HL-60 (cell line): ENCODE measurements at regions not wholly inside any gene's neighbourhood (a gene's known extent, or its start where the extent isn't known, plus 50 kb on each side); places are given as distances from the start of the nearest gene placed in this dataset.

Experiments
- DNase-seq, 2 experiments: peaks; one replicate each; pipeline ENCODE4 v3.0.0-alpha.2; 2010 to 2020; ENCODE audit warnings: low read depth in 1 of 2, low spot score in 1 of 2
- H3K27ac ChIP-seq: fragments of 250-450 bp; sonication (Bioruptor Pico); replicated peaks from 2 replicates; pipeline ENCODE4 v1.5.1; 2020; ENCODE audit warnings: mild to moderate bottlenecking, moderate library complexity
- H3K27me3 ChIP-seq: fragments of 250-450 bp; sonication (Bioruptor Pico); 2 replicates; pipeline ENCODE4 v1.5.1; 2021; ENCODE audit warnings: mild to moderate bottlenecking, moderate library complexity; ENCODE audit not compliant: insufficient read depth, poor library complexity, severe bottlenecking
- H3K4me3 ChIP-seq: replicated peaks from 2 replicates; pipeline ENCODE4 v1.5.1; 2011; ENCODE audit warnings: mild to moderate bottlenecking, control low read depth, low read length; ENCODE audit not compliant: insufficient read depth
- CTCF ChIP-seq: IDR thresholded peaks from one replicate; pipeline ENCODE4 v1.5.1; 2011; ENCODE audit warnings: low read length, control low read depth, inconsistent platforms; ENCODE audit not compliant: insufficient read depth
- GABPA ChIP-seq: IDR thresholded peaks from 2 replicates; pipeline ENCODE4 v1.6.1; 2012; ENCODE audit warnings: low read depth
- POLR2AphosphoS5 ChIP-seq: IDR thresholded peaks from 2 replicates; pipeline ENCODE4 v1.6.1; 2012; ENCODE audit warnings: low read depth
- REST ChIP-seq: IDR thresholded peaks from 2 replicates; pipeline ENCODE4 v1.6.1; 2012; ENCODE audit warnings: low read depth; ENCODE audit not compliant: insufficient replicate concordance
- SPI1 ChIP-seq: IDR thresholded peaks from 2 replicates; pipeline ENCODE4 v1.6.1; 2012; ENCODE audit warnings: low read depth, mild to moderate bottlenecking, borderline replicate concordance

- no peak overlapping the region for H3K4me3 ChIP-seq
- H3K27me3 ChIP-seq, result no peaks in the 10 kb centered on the region
- no peak for DNase-seq
- TF ChIP-seq CTCF (no peak), REST (no peak), GABPA (no peak), POLR2AphosphoS5 (no peak), SPI1 (no peak)
- H3K27ac ChIP-seq, result no peak overlapping the region
Observed at GRCh38 chr10:83248106-83248631, 891.1 kb upstream of the GHITM start.

- TF ChIP-seq POLR2AphosphoS5, result no peak
- no peak for TF ChIP-seq SPI1
- TF ChIP-seq REST, result no peak
- no peak for TF ChIP-seq CTCF
- TF ChIP-seq GABPA, result no peak
- no peaks in the 10 kb centered on the region for H3K27me3 ChIP-seq
Observed at GRCh38 chr10:83250396-83250795, 888.9 kb upstream of the GHITM start.

DNA sequence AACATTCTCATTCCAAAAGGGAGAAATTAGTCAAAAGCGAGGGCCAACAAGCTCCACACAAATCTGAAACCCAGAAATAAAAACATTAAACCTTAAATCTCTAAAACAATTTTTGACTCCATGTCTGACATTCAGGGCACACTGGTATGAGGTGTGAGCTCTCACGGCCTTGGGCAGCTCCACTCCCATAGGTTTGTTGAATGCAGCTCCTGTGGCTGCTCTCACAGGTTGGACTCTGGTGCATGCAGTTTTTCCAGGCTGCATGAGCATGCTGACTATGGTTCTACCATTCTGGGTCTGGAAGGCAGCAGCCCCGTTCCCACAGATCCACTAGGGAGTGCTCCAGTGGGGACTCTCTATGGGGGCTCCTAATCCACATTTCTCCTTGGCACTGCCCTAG lies 887.1 kb upstream of the GHITM start:
- H3K4me3 ChIP-seq, result no peak overlapping the region
- no peak for DNase-seq
- TF ChIP-seq GABPA (no peak), POLR2AphosphoS5 (no peak), SPI1 (no peak), CTCF (no peak), REST (no peak)

More at GRCh38 chr10:83250396-83250795, 888.9 kb upstream of the GHITM start:
- Histone ChIP-seq H3K27ac (no peak overlapping the region), H3K4me3 (no peak overlapping the region)
- DNase-seq, result no peak

More for the DNA sequence above, 887.1 kb upstream of the GHITM start:
- H3K27ac ChIP-seq, result no peak overlapping the region
- no peaks in the 10 kb centered on the region for H3K27me3 ChIP-seq
